ENCODE measurements at regions not wholly inside any gene's neighbourhood (a gene's known extent, or its start where the extent isn't known, plus 50 kb on each side); places are given as distances from the start of the nearest gene placed in this dataset.

GRCh38 chr2:128980475-128980874 is 661.8 kb upstream of the HS6ST1 start:
- FAIRE-seq (no peak), DNase-seq (ENCODE audit: insufficient read length, low spot score) (no peak)
- TF ChIP-seq PAX5 (IDR thresholded peaks at IDR 0.05; ENCODE audit: insufficient read depth, low read length, severe bottlenecking) (no peak), SPI1 (IDR thresholded peaks at IDR 0.05; ENCODE audit: low read depth, low read length) (no peak), POU2F2 (IDR thresholded peaks at IDR 0.05; ENCODE audit: low read depth, low read length) (no peak), TAF1 (IDR thresholded peaks at IDR 0.05; ENCODE audit: low read depth, low read length) (no peak), POLR2AphosphoS5 (IDR thresholded peaks at IDR 0.05; ENCODE audit: low read depth, low read length) (no peak)

DNA sequence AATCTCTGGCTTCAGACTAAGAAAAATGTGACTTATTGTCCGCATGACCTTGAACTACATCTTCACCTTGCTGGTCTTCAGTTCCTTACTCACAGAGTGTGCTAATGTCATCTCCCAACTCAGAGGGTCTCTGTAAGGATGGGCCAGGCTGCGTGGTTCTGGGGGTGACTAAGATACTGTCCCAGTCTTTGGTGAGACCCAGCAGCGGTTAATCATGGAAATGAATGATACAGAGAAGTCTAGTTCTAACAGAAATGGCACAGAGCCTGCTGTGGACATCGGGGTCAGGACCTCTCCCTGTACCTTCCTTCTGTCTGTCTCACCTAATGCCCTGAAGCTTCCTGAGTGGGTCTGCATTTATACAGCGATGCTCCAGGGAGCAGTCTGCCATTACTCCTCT is 662.7 kb upstream of the HS6ST1 start:
- FAIRE-seq, result no peak

GRCh38 chr2:128982001-128982400 is 663.3 kb upstream of the HS6ST1 start:
- DNase-seq (ENCODE audit: insufficient read length, low spot score) (no peak), FAIRE-seq (no peak)
- TF ChIP-seq POLR2AphosphoS5 (IDR thresholded peaks at IDR 0.05; ENCODE audit: low read depth, low read length) (no peak), PAX5 (IDR thresholded peaks at IDR 0.05; ENCODE audit: insufficient read depth, low read length, severe bottlenecking) (no peak), SPI1 (IDR thresholded peaks at IDR 0.05; ENCODE audit: low read depth, low read length) (no peak), POLR2A (IDR thresholded peaks at IDR 0.05; ENCODE audit: low read depth, low read length) (no peak), TAF1 (IDR thresholded peaks at IDR 0.05; ENCODE audit: low read depth, low read length) (no peak), POU2F2 (IDR thresholded peaks at IDR 0.05; ENCODE audit: low read depth, low read length) (no peak)

More for the DNA sequence above, 662.7 kb upstream of the HS6ST1 start:
- DNase-seq (ENCODE audit: insufficient read length, low spot score), result no peak
- TF ChIP-seq POLR2AphosphoS5 (IDR thresholded peaks at IDR 0.05; ENCODE audit: low read depth, low read length), result no peak
- TF ChIP-seq SPI1 (IDR thresholded peaks at IDR 0.05; ENCODE audit: low read depth, low read length), result no peak

DNA sequence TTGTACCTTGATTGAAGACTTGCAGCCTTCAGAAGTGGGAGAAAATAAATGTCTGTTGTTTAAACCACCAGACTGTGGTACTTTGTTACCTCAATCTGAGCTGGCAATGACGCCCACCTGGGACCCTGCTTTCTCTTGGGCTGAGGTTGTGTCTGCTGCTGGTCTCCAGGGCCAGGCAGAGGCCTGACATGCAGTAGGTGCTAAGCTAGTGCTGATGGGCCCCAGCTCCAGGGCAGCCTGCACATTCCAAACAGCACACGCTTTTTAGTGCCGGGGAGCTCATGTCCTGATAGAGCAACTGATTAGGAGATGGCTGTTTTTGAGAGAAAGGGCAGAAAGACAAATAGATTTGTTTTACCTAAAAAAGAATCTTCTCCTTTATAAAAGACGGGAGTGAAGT is 664.0 kb upstream of the HS6ST1 start:
- TF ChIP-seq POLR2AphosphoS5 (IDR thresholded peaks at IDR 0.05; ENCODE audit: low read depth, low read length) (no peak), SPI1 (IDR thresholded peaks at IDR 0.05; ENCODE audit: low read depth, low read length) (no peak), POU2F2 (IDR thresholded peaks at IDR 0.05; ENCODE audit: low read depth, low read length) (no peak), POLR2A (IDR thresholded peaks at IDR 0.05; ENCODE audit: low read depth, low read length) (no peak), PAX5 (IDR thresholded peaks at IDR 0.05; ENCODE audit: insufficient read depth, low read length, severe bottlenecking) (no peak), TAF1 (IDR thresholded peaks at IDR 0.05; ENCODE audit: low read depth, low read length) (no peak)
- FAIRE-seq (no peak), DNase-seq (ENCODE audit: insufficient read length, low spot score) (no peak)

- TF ChIP-seq POU2F2 (IDR thresholded peaks at IDR 0.05; ENCODE audit: low read depth, low read length) (no peak), SPI1 (IDR thresholded peaks at IDR 0.05; ENCODE audit: low read depth, low read length) (no peak), POLR2A (IDR thresholded peaks at IDR 0.05; ENCODE audit: low read depth, low read length) (no peak)
- no peak for DNase-seq (ENCODE audit: insufficient read length, low spot score)
- no peak for FAIRE-seq
Measured at GRCh38 chr2:128983094-128983493, 664.4 kb upstream of the HS6ST1 start.

GRCh38 chr2:128984081-128984480 is 665.4 kb upstream of the HS6ST1 start:
- no peak for DNase-seq (ENCODE audit: insufficient read length, low spot score)
- TF ChIP-seq SPI1 (IDR thresholded peaks at IDR 0.05; ENCODE audit: low read depth, low read length), result no peak
- TF ChIP-seq TAF1 (IDR thresholded peaks at IDR 0.05; ENCODE audit: low read depth, low read length), result no peak
- no peak for TF ChIP-seq POLR2A (IDR thresholded peaks at IDR 0.05; ENCODE audit: low read depth, low read length)
- no peak for TF ChIP-seq PAX5 (IDR thresholded peaks at IDR 0.05; ENCODE audit: insufficient read depth, low read length, severe bottlenecking)
- TF ChIP-seq POU2F2 (IDR thresholded peaks at IDR 0.05; ENCODE audit: low read depth, low read length), result no peak
- TF ChIP-seq POLR2AphosphoS5 (IDR thresholded peaks at IDR 0.05; ENCODE audit: low read depth, low read length), result no peak

DNA sequence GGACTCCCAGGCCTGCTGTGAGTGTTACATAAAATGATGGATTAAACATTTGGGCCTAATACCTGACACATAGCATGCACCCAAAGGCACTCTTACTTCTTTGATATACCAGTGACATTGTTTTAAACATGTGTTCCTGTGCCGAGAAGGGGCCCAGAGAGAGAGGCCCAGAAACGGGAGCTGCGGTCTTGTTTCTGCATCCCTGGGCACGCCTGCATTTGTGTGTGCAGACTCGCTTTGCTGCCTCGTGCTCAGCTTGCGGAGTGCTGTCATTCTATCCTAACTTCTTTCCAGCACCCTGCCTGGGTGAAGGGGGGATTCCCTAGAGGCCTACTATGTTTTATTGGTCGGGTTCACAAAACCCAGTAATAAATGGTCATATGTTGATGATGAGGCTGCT is 666.2 kb upstream of the HS6ST1 start:
- TF ChIP-seq POLR2A (IDR thresholded peaks at IDR 0.05; ENCODE audit: low read depth, low read length) (no peak), POLR2AphosphoS5 (IDR thresholded peaks at IDR 0.05; ENCODE audit: low read depth, low read length) (no peak)
- no peak for FAIRE-seq

More at GRCh38 chr2:128984081-128984480, 665.4 kb upstream of the HS6ST1 start:
- no peak for FAIRE-seq

GRCh38 chr2:128986026-128986715 is 667.5 kb upstream of the HS6ST1 start:
- DNase-seq (ENCODE audit: insufficient read length, low spot score) (no peak), FAIRE-seq (no peak)
- TF ChIP-seq POLR2AphosphoS5 (IDR thresholded peaks at IDR 0.05; ENCODE audit: low read depth, low read length), result no peak
- TF ChIP-seq PAX5 (IDR thresholded peaks at IDR 0.05; ENCODE audit: insufficient read depth, low read length, severe bottlenecking), result no peak
- no peak for TF ChIP-seq SPI1 (IDR thresholded peaks at IDR 0.05; ENCODE audit: low read depth, low read length)
- TF ChIP-seq TAF1 (IDR thresholded peaks at IDR 0.05; ENCODE audit: low read depth, low read length), result no peak
- TF ChIP-seq POLR2A (IDR thresholded peaks at IDR 0.05; ENCODE audit: low read depth, low read length), result no peak
- TF ChIP-seq POU2F2 (IDR thresholded peaks at IDR 0.05; ENCODE audit: low read depth, low read length), result no peak

More for the DNA sequence above, 666.2 kb upstream of the HS6ST1 start:
- DNase-seq (ENCODE audit: insufficient read length, low spot score), result no peak

DNA sequence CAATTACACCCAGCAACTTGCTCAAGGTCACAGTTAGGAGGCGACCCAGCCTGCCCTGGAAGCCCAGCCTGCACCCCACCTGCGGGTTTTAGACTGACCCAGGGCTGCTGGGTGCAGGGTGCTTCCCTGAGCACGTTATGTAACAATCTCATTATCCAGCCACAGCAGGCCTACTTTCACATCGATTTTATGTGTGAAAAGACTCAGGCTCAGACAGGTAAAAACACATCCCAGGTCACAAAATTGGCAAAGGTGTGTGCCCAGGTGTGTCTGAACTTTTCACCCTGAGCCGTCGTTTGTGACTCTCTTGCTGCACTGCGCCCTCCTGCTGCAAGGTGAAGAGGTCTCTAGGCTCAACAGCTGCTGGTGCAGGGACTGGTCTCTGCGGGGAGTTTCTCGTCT is 668.2 kb upstream of the HS6ST1 start:
- FAIRE-seq, result no peak
- TF ChIP-seq POLR2A (IDR thresholded peaks at IDR 0.05; ENCODE audit: low read depth, low read length) (no peak), PAX5 (IDR thresholded peaks at IDR 0.05; ENCODE audit: insufficient read depth, low read length, severe bottlenecking) (no peak), TAF1 (IDR thresholded peaks at IDR 0.05; ENCODE audit: low read depth, low read length) (no peak), POLR2AphosphoS5 (IDR thresholded peaks at IDR 0.05; ENCODE audit: low read depth, low read length) (no peak), SPI1 (IDR thresholded peaks at IDR 0.05; ENCODE audit: low read depth, low read length) (no peak), POU2F2 (IDR thresholded peaks at IDR 0.05; ENCODE audit: low read depth, low read length) (no peak)
- no peak for DNase-seq (ENCODE audit: insufficient read length, low spot score)

DNA sequence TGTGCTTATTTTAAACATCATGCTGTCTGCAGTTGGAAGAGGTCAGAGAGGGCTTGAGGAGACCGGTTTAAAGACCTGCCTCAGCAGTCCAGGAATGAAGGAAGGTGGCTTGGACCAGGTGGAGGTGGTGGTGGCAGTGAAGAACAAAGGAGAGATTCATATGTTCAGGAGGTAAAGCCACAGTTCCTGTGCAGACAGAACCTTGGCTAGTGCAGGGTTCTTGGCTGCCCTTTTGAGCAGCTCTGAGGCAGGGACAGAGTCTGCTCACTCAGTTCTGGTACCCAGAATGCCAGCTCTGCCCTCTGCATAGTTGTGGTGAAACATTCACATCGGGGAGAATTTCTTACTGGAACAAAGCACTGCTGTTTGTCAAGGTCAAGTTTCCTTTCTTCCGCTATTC is 669.7 kb upstream of the HS6ST1 start:
- FAIRE-seq (no peak), DNase-seq (ENCODE audit: insufficient read length, low spot score) (no peak)

More for the DNA sequence above, 669.7 kb upstream of the HS6ST1 start:
- TF ChIP-seq PAX5 (IDR thresholded peaks at IDR 0.05; ENCODE audit: insufficient read depth, low read length, severe bottlenecking), result no peak
- no peak for TF ChIP-seq POLR2AphosphoS5 (IDR thresholded peaks at IDR 0.05; ENCODE audit: low read depth, low read length)
- no peak for TF ChIP-seq TAF1 (IDR thresholded peaks at IDR 0.05; ENCODE audit: low read depth, low read length)
- TF ChIP-seq POLR2A (IDR thresholded peaks at IDR 0.05; ENCODE audit: low read depth, low read length), result no peak
- no peak for TF ChIP-seq SPI1 (IDR thresholded peaks at IDR 0.05; ENCODE audit: low read depth, low read length)
- TF ChIP-seq POU2F2 (IDR thresholded peaks at IDR 0.05; ENCODE audit: low read depth, low read length), result no peak
